IMR-90 (cell line): ENCODE measurements at regions not wholly inside any gene's neighbourhood (a gene's known extent, or its start where the extent isn't known, plus 50 kb on each side); places are given as distances from the start of the nearest gene placed in this dataset.
"Not testable (repeated sequence)": the region's sequence is repeated elsewhere in the genome, so short reads cannot be mapped to it uniquely, and the experiment has no call there.

Source experiments
- ATAC-seq: fragments of 200-7000 bp; cut with Tn5 transposase; 2 replicates; pipeline ENCODE4 v1.9.1; 2020; ENCODE audit warnings: low read depth, mild to moderate bottlenecking, moderate library complexity
- BruUV-seq: library from RNA; stranded (reverse); fragments of 400-500 nt; replicated peaks from 2 replicates; lab custom pipeline; 2021; lab: Mats Ljungman, UMichigan
- CTCF ChIA-PET: fragments of 300-600 bp; formaldehyde crosslinking; extraction: SDS; loops from one replicate; lab custom pipeline; 2021; ENCODE audit warnings: antibody characterized with exemption; lab: Yijun Ruan, JAX
- POLR2A ChIA-PET: fragments of 300-600 bp; sonication (Branson Sonifier 250); formaldehyde crosslinking; loops from one replicate; lab custom pipeline; 2022; ENCODE audit warnings: antibody characterized with exemption; ENCODE audit not compliant: unreplicated experiment; lab: Charles Lee
- DNase-seq: peaks from one replicate; pipeline ENCODE4 v3.0.0; 2013
- H2AFZ ChIP-seq: replicated peaks from 2 replicates; pipeline ENCODE3; 2013; ENCODE audit warnings: low read length, mild to moderate bottlenecking; ENCODE audit not compliant: poor library complexity
- H2AK5ac ChIP-seq: 2 replicates; pipeline ENCODE4 v1.6.1; 2013; ENCODE audit warnings: low read depth, low read length, inconsistent platforms
- H2AK9ac ChIP-seq: replicated peaks from 2 replicates; pipeline ENCODE3; 2013; ENCODE audit warnings: mild to moderate bottlenecking, low read depth, low read length, moderate library complexity; ENCODE audit not compliant: poor library complexity
- H2BK120ac ChIP-seq: 2 replicates; pipeline ENCODE4 v1.6.1; 2013; ENCODE audit warnings: low read depth, low read length, inconsistent platforms
- H2BK15ac ChIP-seq: 3 replicates; pipeline ENCODE4 v1.6.1; 2013; ENCODE audit warnings: low read depth, low read length, inconsistent platforms
- H2BK20ac ChIP-seq: 2 replicates; pipeline ENCODE4 v1.6.1; 2013; ENCODE audit warnings: low read depth, mild to moderate bottlenecking, inconsistent platforms, low read length, moderate library complexity
- H2BK5ac ChIP-seq: 2 replicates; pipeline ENCODE4 v1.6.1; 2013; ENCODE audit warnings: mild to moderate bottlenecking, low read depth, low read length, inconsistent platforms; ENCODE audit not compliant: poor library complexity, severe bottlenecking
- H3K14ac ChIP-seq: replicated peaks from 2 replicates; pipeline ENCODE4 v1.6.1; 2013; ENCODE audit warnings: low read depth, low read length, inconsistent platforms
- H3K18ac ChIP-seq: 2 replicates; pipeline ENCODE4 v1.6.1; 2013; ENCODE audit warnings: low read depth, low read length, control low read depth
- H3K23ac ChIP-seq: 2 replicates; pipeline ENCODE4 v1.6.1; 2013; ENCODE audit warnings: low read depth, low read length, inconsistent platforms
- H3K27ac ChIP-seq: 2 replicates; pipeline ENCODE4 v1.5.1; 2013; ENCODE audit warnings: mild to moderate bottlenecking, control low read depth, low read length; ENCODE audit not compliant: insufficient read depth
- H3K27me3 ChIP-seq: 2 replicates; pipeline ENCODE4 v1.6.1; 2013; ENCODE audit warnings: low read length; ENCODE audit not compliant: control insufficient read depth, insufficient read depth
- H3K36me3 ChIP-seq: 2 replicates; pipeline ENCODE4 v1.6.1; 2013; ENCODE audit warnings: low read length, mixed read lengths; ENCODE audit not compliant: control insufficient read depth, insufficient read depth
- H3K4ac ChIP-seq: 2 replicates; pipeline ENCODE4 v1.6.1; 2013; ENCODE audit warnings: low read depth, low read length, inconsistent platforms
- H3K4me1 ChIP-seq: 2 replicates; pipeline ENCODE4 v1.6.1; 2013; ENCODE audit warnings: low read length, mixed read lengths; ENCODE audit not compliant: control insufficient read depth, insufficient read depth
- H3K4me2 ChIP-seq: 2 replicates; pipeline ENCODE4 v1.6.1; 2013; ENCODE audit warnings: low read depth, mild to moderate bottlenecking, control low read depth, low read length, moderate library complexity
- H3K4me3 ChIP-seq: 2 replicates; pipeline ENCODE4 v1.5.1; 2013; ENCODE audit warnings: low read depth, mild to moderate bottlenecking, control low read depth, low read length, moderate library complexity; ENCODE audit not compliant: insufficient read depth
- H3K56ac ChIP-seq: 2 replicates; pipeline ENCODE4 v1.6.1; 2013; ENCODE audit warnings: low read length, inconsistent platforms; ENCODE audit not compliant: insufficient read depth; ENCODE audit errors: extremely low read depth
- H3K79me1 ChIP-seq, 2 experiments: 2 replicates each; pipeline ENCODE4 v1.6.1; 2013; ENCODE audit warnings: low read length in 2 of 2, inconsistent platforms in 1 of 2, low read depth in 1 of 2
- H3K9ac ChIP-seq: 2 replicates; pipeline ENCODE4 v1.6.1; 2013; ENCODE audit warnings: low read depth, low read length, control low read depth
- H3K9me1 ChIP-seq: 2 replicates; pipeline ENCODE4 v1.6.1; 2013; ENCODE audit warnings: low read length, inconsistent platforms; ENCODE audit not compliant: insufficient read depth
- H3K9me3 ChIP-seq: 2 replicates; pipeline ENCODE4 v1.6.1; 2013; ENCODE audit warnings: low read length; ENCODE audit not compliant: control insufficient read depth, insufficient read depth
- H4K20me1 ChIP-seq: 2 replicates; pipeline ENCODE4 v1.6.1; 2013; ENCODE audit warnings: low read length, inconsistent platforms; ENCODE audit not compliant: insufficient read depth
- H4K5ac ChIP-seq: 2 replicates; pipeline ENCODE4 v1.6.1; 2013; ENCODE audit warnings: mild to moderate bottlenecking, low read depth, low read length, control low read depth
- H4K8ac ChIP-seq, 2 experiments: 2 replicates each; pipeline ENCODE4 v1.6.1; 2013; ENCODE audit warnings: low read depth in 2 of 2, low read length in 2 of 2, control low read depth in 1 of 2, inconsistent platforms in 1 of 2
- H4K91ac ChIP-seq: 2 replicates; pipeline ENCODE4 v1.6.1; 2013; ENCODE audit warnings: low read depth, low read length, inconsistent platforms; ENCODE audit not compliant: insufficient read depth
- WGBS, 2 experiments: methylation state at CpG; one replicate each; pipeline versions ENCODE4 v1.1.5 to v1.1.7; 2013; ENCODE audit warnings: missing lambda C conversion rate in 2 of 2; ENCODE audit not compliant: insufficient read length in 1 of 2; ENCODE audit errors: extremely low coverage in 2 of 2; 5-methylcytosine and 5-hydroxymethylcytosine counted together
- dilution Hi-C: fragments of 300-500 bp; cut with HindIII; formaldehyde crosslinking; loops from one replicate; pipeline ENCODE4 v1.14.3; 2018; ENCODE audit warnings: low sequenced_read_pairs; ENCODE audit not compliant: unreplicated experiment
- in situ Hi-C: fragments of 300-500 bp; cut with MboI; formaldehyde crosslinking; loops from 3 replicates; pipeline ENCODE4 v1.14.3; 2019; ENCODE audit warnings: low sequenced_read_pairs, inconsistent platforms, mixed read lengths
- intact Hi-C: fragments of 100-400 bp; cut with micrococcal nuclease; formaldehyde crosslinking; loops from 2 replicates; pipeline ENCODE4 v1.10.0; 2022

GRCh38 chr15:22209086-22209485 lies 128.8 kb downstream of the OR4M2 start:
- H3K27ac ChIP-seq, H3K4ac ChIP-seq, H2AK5ac ChIP-seq, H3K18ac ChIP-seq, intact Hi-C loops, POLR2A ChIA-PET, H2BK5ac ChIP-seq, H3K27me3 ChIP-seq, H3K4me3 ChIP-seq, H3K23ac ChIP-seq, H3K9me3 ChIP-seq, H2AFZ ChIP-seq, DNase-seq, BruUV-seq, H4K8ac ChIP-seq, H4K91ac ChIP-seq, CTCF ChIA-PET, H2BK20ac ChIP-seq, H3K36me3 ChIP-seq, H3K4me2 ChIP-seq, H3K9me1 ChIP-seq, H2BK120ac ChIP-seq, H2AK9ac ChIP-seq, in situ Hi-C loops, H4K5ac ChIP-seq, H4K20me1 ChIP-seq, H3K56ac ChIP-seq, H3K9ac ChIP-seq, ATAC-seq, H3K79me1 ChIP-seq, dilution Hi-C loops, H2BK15ac ChIP-seq, H3K4me1 ChIP-seq, H3K14ac ChIP-seq: not testable (repeated sequence)
- WGBS, 2 experiments, result no CpG with 5 or more reads among the region's 3 CpGs

- intact Hi-C loops, result not testable (repeated sequence)
These were observed 142.3 kb downstream of the OR4M2 start for GRCh38 chr15:22222596-22222995.

More at GRCh38 chr15:22222596-22222995, 142.3 kb downstream of the OR4M2 start:
- H4K91ac ChIP-seq, BruUV-seq, POLR2A ChIA-PET, H3K27ac ChIP-seq, H2AK9ac ChIP-seq, H3K23ac ChIP-seq, H3K18ac ChIP-seq, H3K4ac ChIP-seq, in situ Hi-C loops, H2BK5ac ChIP-seq, H4K8ac ChIP-seq, H3K4me3 ChIP-seq, H3K4me1 ChIP-seq, H3K79me1 ChIP-seq, H3K56ac ChIP-seq, H4K5ac ChIP-seq, dilution Hi-C loops, H3K9ac ChIP-seq, H2BK120ac ChIP-seq, H3K9me1 ChIP-seq, H3K36me3 ChIP-seq, H2AK5ac ChIP-seq, CTCF ChIA-PET, H4K20me1 ChIP-seq, DNase-seq, H3K27me3 ChIP-seq, H2BK15ac ChIP-seq, H2AFZ ChIP-seq, H2BK20ac ChIP-seq, ATAC-seq, H3K14ac ChIP-seq, H3K4me2 ChIP-seq: not testable (repeated sequence)
- peaks cover 28% of the 10 kb centered on the region for H3K9me3 ChIP-seq
- WGBS, 2 experiments, result 64% methylated on average over 4 of the region's 10 CpGs; no CpG with 5 or more reads in 1 of the 2 experiments
